ENCODE measurements at regions not wholly inside any gene's neighbourhood (a gene's known extent, or its start where the extent isn't known, plus 50 kb on each side); places are given as distances from the start of the nearest gene placed in this dataset.

GRCh38 chr4:97475621-97476020 lies 667.7 kb downstream of the STPG2 start:
- DNase-seq (no peak), ATAC-seq (ENCODE audit: low read depth) (no peak)
- Histone ChIP-seq H3K14ac (replicated peaks; ENCODE audit: low read depth, low read length) (no peak overlapping the region), H4K91ac (ENCODE audit: insufficient read depth, low read depth, low read length) (no peak overlapping the region), H3K36me3 (ENCODE audit: control insufficient read depth, insufficient read depth, low read length) (no peaks in the 10 kb centered on the region), H3K4me3 (ENCODE audit: insufficient read depth, low read depth, low read length) (no peak overlapping the region), H2BK15ac (ENCODE audit: low read depth, low read length) (no peak overlapping the region), H3K56ac (ENCODE audit: extremely low read depth, insufficient read depth, low read length) (no peak overlapping the region), H4K20me1 (ENCODE audit: insufficient read depth, low read length) (no peaks in the 10 kb centered on the region), H3K27ac (ENCODE audit: insufficient read depth, low read length) (no peak overlapping the region), H3K27me3 (ENCODE audit: control insufficient read depth, insufficient read depth, low read length) (no peaks in the 10 kb centered on the region), H3K4ac (ENCODE audit: low read depth, low read length) (no peak overlapping the region), H3K9me1 (ENCODE audit: insufficient read depth, low read length) (no peaks in the 10 kb centered on the region), H4K5ac (ENCODE audit: low read depth, low read length) (no peak overlapping the region), H2AK9ac (replicated peaks; ENCODE audit: low read depth, low read length, poor library complexity) (no peak overlapping the region), H3K18ac (ENCODE audit: low read depth, low read length) (no peak overlapping the region), H4K8ac (ENCODE audit: low read depth in 2 of 2, low read length in 2 of 2) (no peak overlapping the region), H3K4me2 (ENCODE audit: low read depth, low read length) (no peak overlapping the region), H3K4me1 (ENCODE audit: control insufficient read depth, insufficient read depth, low read length) (no peaks in the 10 kb centered on the region), H2BK5ac (ENCODE audit: low read depth, low read length, poor library complexity, severe bottlenecking) (no peak overlapping the region), H2AK5ac (ENCODE audit: low read depth, low read length) (no peak overlapping the region), H2BK120ac (ENCODE audit: low read depth, low read length) (no peak overlapping the region), H2BK20ac (ENCODE audit: low read depth, low read length) (no peak overlapping the region), H3K9me3 (ENCODE audit: control insufficient read depth, insufficient read depth, low read length) (peaks cover 4% of the 10 kb centered on the region), H2AFZ (replicated peaks; ENCODE audit: low read length, poor library complexity) (no peak overlapping the region), H3K23ac (ENCODE audit: low read depth, low read length) (no peak overlapping the region), H3K79me1 (ENCODE audit: low read depth in 1 of 2, low read length in 2 of 2) (no peaks in the 10 kb centered on the region), H3K9ac (ENCODE audit: low read depth, low read length) (no peak overlapping the region)
- POLR2A ChIA-PET (ENCODE audit: unreplicated experiment): no interaction called here
- CTCF ChIA-PET: no interaction called here
- in situ Hi-C loops (cut with MboI; ENCODE audit: low sequenced_read_pairs): no loop called here
- intact Hi-C loops (cut with micrococcal nuclease): no loop called here
- no CpG with 5 or more reads among the region's 3 CpGs for WGBS, 2 experiments (ENCODE audit: extremely low coverage in 2 of 2, insufficient read length in 1 of 2)
- no TSS peak for BruUV-seq (replicated peaks)
- TF ChIP-seq CTCF (conservative IDR thresholded peaks at IDR 0.05; ENCODE audit: low read depth, low read length) (no peak), MAFK (IDR thresholded peaks at IDR 0.05; ENCODE audit: low read depth, low read length) (no peak), ELK1 (IDR thresholded peaks at IDR 0.05; ENCODE audit: borderline replicate concordance, low read depth, low read length) (no peak), CEBPB (IDR thresholded peaks at IDR 0.05; ENCODE audit: low read depth, low read length) (no peak), FOS (IDR thresholded peaks at IDR 0.05; ENCODE audit: low read depth, low read length) (no peak)
- dilution Hi-C loops (cut with HindIII; ENCODE audit: low sequenced_read_pairs, unreplicated experiment): no loop called here
